Panc1 (cell line): ENCODE measurements at regions not wholly inside any gene's neighbourhood (a gene's known extent, or its start where the extent isn't known, plus 50 kb on each side); places are given as distances from the start of the nearest gene placed in this dataset.

Source experiments
- ATAC-seq: fragments of 200-7000 bp; cut with Tn5 transposase; 2 replicates; pipeline ENCODE4 v1.9.1; 2020; ENCODE audit warnings: mild to moderate bottlenecking, moderate library complexity
- BruUV-seq: library from RNA; stranded (reverse); fragments of 400-500 nt; replicated peaks from 2 replicates; lab custom pipeline; 2021; lab: Mats Ljungman, UMichigan
- CTCF ChIA-PET: fragments of 300-600 bp; sonication (Branson Sonifier 250); formaldehyde crosslinking; loops from one replicate; lab custom pipeline; 2022; ENCODE audit warnings: antibody characterized with exemption; lab: Charles Lee
- POLR2A ChIA-PET: fragments of 300-600 bp; sonication (Branson Sonifier 250); formaldehyde crosslinking; loops from one replicate; lab custom pipeline; 2022; ENCODE audit warnings: antibody characterized with exemption; lab: Charles Lee
- DNase-seq: peaks from one replicate; pipeline ENCODE4 v3.0.0-alpha.2; 2010; ENCODE audit warnings: low read depth, low spot score
- H3K27ac ChIP-seq: 2 replicates; pipeline ENCODE4 v1.5.1; 2011; ENCODE audit warnings: mild to moderate bottlenecking, low read length, inconsistent platforms
- H3K27me3 ChIP-seq: fragments of 200-500 bp; sonication (Bioruptor generic); 2 replicates; pipeline ENCODE4 v1.6.0; 2014; ENCODE audit warnings: low read length, inconsistent platforms; ENCODE audit not compliant: control insufficient read depth, insufficient read depth
- H3K36me3 ChIP-seq: fragments of 200-500 bp; sonication (Bioruptor generic); 2 replicates; pipeline ENCODE4 v1.5.1; 2014; ENCODE audit warnings: inconsistent platforms, mild to moderate bottlenecking, low read length, moderate library complexity; ENCODE audit not compliant: control insufficient read depth, insufficient read depth
- H3K4me1 ChIP-seq: 2 replicates; pipeline ENCODE4 v1.5.1; 2011; ENCODE audit warnings: inconsistent platforms, mild to moderate bottlenecking, low read length, moderate library complexity; ENCODE audit not compliant: control insufficient read depth, insufficient read depth
- H3K4me3 ChIP-seq, 2 experiments: 2 replicates each; pipeline ENCODE4 v1.5.1; 2011 to 2012; ENCODE audit warnings: low read depth in 2 of 2, low read length in 2 of 2, mild to moderate bottlenecking in 2 of 2, inconsistent platforms in 1 of 2, moderate library complexity in 1 of 2
- H3K9me3 ChIP-seq: fragments of 200-500 bp; sonication (Bioruptor generic); 2 replicates; pipeline ENCODE4 v1.5.1; 2014; ENCODE audit warnings: low read depth, mild to moderate bottlenecking, inconsistent platforms, low read length, moderate library complexity; ENCODE audit not compliant: control insufficient read depth, insufficient read depth
- CTCF ChIP-seq: fragments of 450-650 bp; IDR thresholded peaks from 2 replicates; pipeline ENCODE4 v1.5.1; 2017; ENCODE audit warnings: mild to moderate bottlenecking
- POLR2AphosphoS5 ChIP-seq: IDR thresholded peaks from 2 replicates; pipeline ENCODE4 v1.6.1; 2012; ENCODE audit warnings: mild to moderate bottlenecking, low read depth, low read length, moderate library complexity
- SIN3A ChIP-seq: IDR thresholded peaks from 2 replicates; pipeline ENCODE4 v1.6.1; 2012; ENCODE audit warnings: low read depth, mild to moderate bottlenecking, low read length, moderate library complexity, borderline replicate concordance; ENCODE audit not compliant: insufficient read depth
- TCF7L2 ChIP-seq: IDR thresholded peaks from 2 replicates; pipeline ENCODE4 v1.6.1; 2011; ENCODE audit warnings: mild to moderate bottlenecking, low read depth, low read length, inconsistent platforms
- in situ Hi-C: cut with HindIII; loops from 2 replicates; pipeline ENCODE4 v1.10.0; 2016; ENCODE audit warnings: low sequenced_read_pairs, low pct_unique_long_range_greater_than_20kb
- intact Hi-C: fragments of 100-400 bp; cut with micrococcal nuclease; formaldehyde crosslinking; loops from one replicate; pipeline ENCODE4 v1.10.0; 2022; ENCODE audit not compliant: unreplicated experiment
- TF ChIP-seq, protein P1 (sequence below), 2 experiments: IDR thresholded peaks; 2 replicates each; pipeline ENCODE4 v1.6.1; 2011 to 2012; ENCODE audit warnings: low read depth in 2 of 2, control low read depth in 1 of 2, low read length in 1 of 2, mild to moderate bottlenecking in 1 of 2, moderate library complexity in 1 of 2; ENCODE audit not compliant: insufficient read depth in 1 of 2

DNA sequence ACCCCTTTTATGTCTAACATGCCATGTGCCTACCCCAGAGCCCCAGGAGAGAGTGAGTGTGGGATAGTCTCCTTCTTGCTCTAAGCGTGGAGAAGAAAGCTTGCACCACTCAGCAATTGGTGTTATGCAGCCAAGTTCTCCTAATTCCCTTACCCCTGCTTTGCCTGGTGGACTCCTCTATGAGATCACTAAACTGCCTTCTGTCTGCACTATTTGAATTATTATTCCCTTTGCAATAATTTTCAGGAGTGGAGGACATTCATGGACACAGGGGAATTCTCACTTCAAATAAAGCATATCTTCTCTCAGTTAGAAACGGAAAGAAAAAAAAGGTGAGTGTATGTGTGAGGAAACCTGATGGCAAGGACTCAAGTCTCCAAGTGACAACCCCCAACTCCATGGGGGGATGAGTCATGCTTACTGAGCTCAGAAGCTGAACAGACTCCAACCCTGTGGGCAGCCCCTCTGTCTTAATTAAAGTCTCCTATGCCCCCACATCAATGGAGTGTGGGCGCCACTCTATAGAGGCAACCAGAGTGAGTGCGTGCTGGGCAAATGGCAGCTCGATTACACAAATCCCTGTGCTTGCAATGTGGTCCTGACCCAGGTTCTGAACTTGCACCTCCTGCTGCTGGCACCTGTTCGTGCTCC lies 381.9 kb downstream of the RAB28 start:
- intact Hi-C loops, result no loop called here
- H3K36me3 ChIP-seq, result no peaks in the 10 kb centered on the region
- no peak overlapping the region for H3K4me3 ChIP-seq
- no peaks in the 10 kb centered on the region for H3K4me1 ChIP-seq
- DNase-seq, result no peak
- no peaks in the 10 kb centered on the region for H3K27me3 ChIP-seq
- no peak for ATAC-seq
- BruUV-seq, result no TSS peak
- no peaks in the 10 kb centered on the region for H3K9me3 ChIP-seq
- in situ Hi-C loops, result no loop called here
- ChIA-PET POLR2A (no interaction called here), CTCF (no interaction called here)
- H3K27ac ChIP-seq, result no peak overlapping the region
- TF ChIP-seq TCF7L2 (no peak), POLR2AphosphoS5 (no peak), CTCF (no peak), SIN3A (no peak)
- TF ChIP-seq, protein P1, sequence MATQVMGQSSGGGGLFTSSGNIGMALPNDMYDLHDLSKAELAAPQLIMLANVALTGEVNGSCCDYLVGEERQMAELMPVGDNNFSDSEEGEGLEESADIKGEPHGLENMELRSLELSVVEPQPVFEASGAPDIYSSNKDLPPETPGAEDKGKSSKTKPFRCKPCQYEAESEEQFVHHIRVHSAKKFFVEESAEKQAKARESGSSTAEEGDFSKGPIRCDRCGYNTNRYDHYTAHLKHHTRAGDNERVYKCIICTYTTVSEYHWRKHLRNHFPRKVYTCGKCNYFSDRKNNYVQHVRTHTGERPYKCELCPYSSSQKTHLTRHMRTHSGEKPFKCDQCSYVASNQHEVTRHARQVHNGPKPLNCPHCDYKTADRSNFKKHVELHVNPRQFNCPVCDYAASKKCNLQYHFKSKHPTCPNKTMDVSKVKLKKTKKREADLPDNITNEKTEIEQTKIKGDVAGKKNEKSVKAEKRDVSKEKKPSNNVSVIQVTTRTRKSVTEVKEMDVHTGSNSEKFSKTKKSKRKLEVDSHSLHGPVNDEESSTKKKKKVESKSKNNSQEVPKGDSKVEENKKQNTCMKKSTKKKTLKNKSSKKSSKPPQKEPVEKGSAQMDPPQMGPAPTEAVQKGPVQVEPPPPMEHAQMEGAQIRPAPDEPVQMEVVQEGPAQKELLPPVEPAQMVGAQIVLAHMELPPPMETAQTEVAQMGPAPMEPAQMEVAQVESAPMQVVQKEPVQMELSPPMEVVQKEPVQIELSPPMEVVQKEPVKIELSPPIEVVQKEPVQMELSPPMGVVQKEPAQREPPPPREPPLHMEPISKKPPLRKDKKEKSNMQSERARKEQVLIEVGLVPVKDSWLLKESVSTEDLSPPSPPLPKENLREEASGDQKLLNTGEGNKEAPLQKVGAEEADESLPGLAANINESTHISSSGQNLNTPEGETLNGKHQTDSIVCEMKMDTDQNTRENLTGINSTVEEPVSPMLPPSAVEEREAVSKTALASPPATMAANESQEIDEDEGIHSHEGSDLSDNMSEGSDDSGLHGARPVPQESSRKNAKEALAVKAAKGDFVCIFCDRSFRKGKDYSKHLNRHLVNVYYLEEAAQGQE (IDR thresholded peaks at IDR 0.05; ENCODE audit: insufficient read depth in 1 of 2, low read depth in 2 of 2, low read length in 1 of 2), result no peak

DNA sequence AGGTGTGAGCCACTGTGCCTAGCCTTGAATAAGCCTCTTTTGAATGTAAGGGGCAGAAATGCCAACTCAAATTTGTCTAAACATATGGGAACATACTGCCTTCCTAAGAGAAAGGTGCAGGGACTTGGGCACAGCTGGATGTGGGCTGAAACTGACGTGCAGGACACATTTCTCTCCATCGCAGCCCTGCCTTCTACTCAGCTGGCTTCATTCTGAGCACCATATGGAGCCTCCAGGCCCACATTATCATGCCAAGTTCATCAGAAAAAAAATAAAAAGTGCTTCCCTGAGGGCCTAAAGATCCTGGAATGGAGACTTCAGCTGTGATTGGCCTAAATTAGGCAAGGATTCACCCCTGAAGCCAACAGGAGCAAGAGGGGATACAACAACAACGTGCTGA lies 386.2 kb downstream of the RAB28 start:
- ChIA-PET POLR2A (no interaction called here), CTCF (no interaction called here)
- DNase-seq (no peak), ATAC-seq (no peak)
- H3K9me3 ChIP-seq, result no peaks in the 10 kb centered on the region
- H3K27ac ChIP-seq, result no peak overlapping the region
- no TSS peak for BruUV-seq
- H3K4me3 ChIP-seq, result no peak overlapping the region
- in situ Hi-C loops (no loop called here), intact Hi-C loops (no loop called here)
- no peaks in the 10 kb centered on the region for H3K36me3 ChIP-seq
- no peaks in the 10 kb centered on the region for H3K27me3 ChIP-seq
- TF ChIP-seq, protein P1 (IDR thresholded peaks at IDR 0.05; ENCODE audit: insufficient read depth in 1 of 2, low read depth in 2 of 2, low read length in 1 of 2), result no peak
- TF ChIP-seq POLR2AphosphoS5 (no peak), TCF7L2 (no peak), SIN3A (no peak), CTCF (no peak)
- no peaks in the 10 kb centered on the region for H3K4me1 ChIP-seq
